Mesendoderm (in vitro differentiated cells): ENCODE measurements at regions not wholly inside any gene's neighbourhood (a gene's known extent, or its start where the extent isn't known, plus 50 kb on each side); places are given as distances from the start of the nearest gene placed in this dataset.
"Not testable (repeated sequence)": the region's sequence is repeated elsewhere in the genome, so short reads cannot be mapped to it uniquely, and the experiment has no call there.

Experiments
- DNase-seq: peaks from one replicate; pipeline ENCODE4 v3.0.0; 2013
- H2AK5ac ChIP-seq: 2 replicates; pipeline ENCODE4 v1.6.1; 2013; ENCODE audit warnings: low read length, inconsistent platforms
- H2BK120ac ChIP-seq: 2 replicates; pipeline ENCODE4 v1.6.1; 2013; ENCODE audit warnings: low read depth, mild to moderate bottlenecking, low read length, moderate library complexity, mixed read lengths
- H2BK15ac ChIP-seq: replicated peaks from 2 replicates; pipeline ENCODE4 v1.6.1; 2013; ENCODE audit warnings: low read depth, mild to moderate bottlenecking, moderate library complexity
- H2BK5ac ChIP-seq: 2 replicates; pipeline ENCODE4 v1.6.1; 2013; ENCODE audit warnings: low read length, inconsistent platforms
- H3K18ac ChIP-seq: 2 replicates; pipeline ENCODE4 v1.6.1; 2013; ENCODE audit warnings: mild to moderate bottlenecking, low read length, mixed read lengths
- H3K23ac ChIP-seq: one replicate; pipeline ENCODE4 v1.6.1; 2013; ENCODE audit warnings: low read length
- H3K27ac ChIP-seq: 2 replicates; pipeline ENCODE4 v1.5.1; 2013; ENCODE audit warnings: low read depth, mild to moderate bottlenecking, inconsistent platforms, low read length, moderate library complexity
- H3K27me3 ChIP-seq: 2 replicates; pipeline ENCODE4 v1.6.1; 2013; ENCODE audit warnings: low read length, control low read depth, mild to moderate bottlenecking, inconsistent platforms; ENCODE audit not compliant: insufficient read depth, poor library complexity
- H3K36me3 ChIP-seq: 2 replicates; pipeline ENCODE4 v1.6.1; 2013; ENCODE audit warnings: low read length, inconsistent platforms; ENCODE audit not compliant: control insufficient read depth, insufficient read depth
- H3K4ac ChIP-seq: one replicate; pipeline ENCODE4 v1.6.1; 2013; ENCODE audit warnings: low read depth, mild to moderate bottlenecking, low read length, moderate library complexity
- H3K4me1 ChIP-seq: 2 replicates; pipeline ENCODE4 v1.6.1; 2013; ENCODE audit warnings: low read depth, low read length, inconsistent platforms; ENCODE audit not compliant: control insufficient read depth
- H3K4me2 ChIP-seq: 2 replicates; pipeline ENCODE4 v1.6.1; 2013; ENCODE audit warnings: low read length
- H3K4me3 ChIP-seq: 2 replicates; pipeline ENCODE4 v1.5.1; 2013; ENCODE audit warnings: mild to moderate bottlenecking, low read length
- H3K56ac ChIP-seq: one replicate; pipeline ENCODE4 v1.6.1; 2013; ENCODE audit warnings: low read length
- H3K79me1 ChIP-seq: 2 replicates; pipeline ENCODE4 v1.6.1; 2013; ENCODE audit warnings: low read length, inconsistent platforms
- H3K79me2 ChIP-seq: 2 replicates; pipeline ENCODE4 v1.6.1; 2013; ENCODE audit warnings: mild to moderate bottlenecking, low read length; ENCODE audit not compliant: control insufficient read depth, insufficient read depth
- H3K9ac ChIP-seq: 2 replicates; pipeline ENCODE4 v1.6.1; 2013; ENCODE audit warnings: low read length, inconsistent platforms
- H4K5ac ChIP-seq: one replicate; pipeline ENCODE4 v1.6.1; 2013; ENCODE audit warnings: low read length
- H4K8ac ChIP-seq: one replicate; pipeline ENCODE4 v1.6.1; 2013; ENCODE audit warnings: low read depth, mild to moderate bottlenecking, control low read depth, low read length, moderate library complexity
- WGBS: extraction: QIAGEN DNeasy Blood & Tissue Kit; methylation state at CpG from one replicate; pipeline ENCODE4 v1.1.7; 2013; ENCODE audit warnings: low lambda C conversion rate, missing lambda C conversion rate; ENCODE audit not compliant: insufficient coverage; ENCODE audit errors: extremely low coverage; 5-methylcytosine and 5-hydroxymethylcytosine counted together

GRCh38 chr4:123603165-123603564 is 206.6 kb downstream of the SPRY1 start:
- Histone ChIP-seq H3K4me1 (peaks cover 2% of the 10 kb centered on the region), H2BK120ac (no peak overlapping the region), H3K23ac (no peak overlapping the region), H3K4me3 (no peak overlapping the region), H4K5ac (no peak overlapping the region), H2AK5ac (no peak overlapping the region), H3K79me2 (no peaks in the 10 kb centered on the region), H3K56ac (no peak overlapping the region), H3K27me3 (no peaks in the 10 kb centered on the region), H2BK5ac (no peak overlapping the region), H3K27ac (no peak overlapping the region), H3K4ac (no peak overlapping the region), H2BK15ac (no peak overlapping the region), H3K36me3 (no peaks in the 10 kb centered on the region), H3K18ac (no peak overlapping the region), H3K79me1 (no peaks in the 10 kb centered on the region), H4K8ac (no peak overlapping the region), H3K4me2 (no peak overlapping the region), H3K9ac (no peak overlapping the region)
- no peak for DNase-seq
- WGBS = no CpG with 5 or more reads among the region's 7 CpGs

GRCh38 chr4:123605797-123606196 is 209.2 kb downstream of the SPRY1 start:
- not testable (repeated sequence) for DNase-seq, H3K4me2 ChIP-seq, H2AK5ac ChIP-seq, H3K18ac ChIP-seq, H3K56ac ChIP-seq, H2BK120ac ChIP-seq, H3K23ac ChIP-seq, H4K5ac ChIP-seq, H3K27ac ChIP-seq, H3K79me1 ChIP-seq, H3K4me1 ChIP-seq, H3K4me3 ChIP-seq, H3K79me2 ChIP-seq, H3K36me3 ChIP-seq, H2BK15ac ChIP-seq, H3K27me3 ChIP-seq, H3K9ac ChIP-seq, H2BK5ac ChIP-seq, H3K4ac ChIP-seq, H4K8ac ChIP-seq
- no CpG with 5 or more reads among the region's 4 CpGs for WGBS

- Histone ChIP-seq H3K4me1 (no peaks in the 10 kb centered on the region), H2BK5ac (no peak overlapping the region), H3K56ac (no peak overlapping the region), H3K4me2 (no peak overlapping the region), H4K5ac (no peak overlapping the region), H3K27ac (no peak overlapping the region), H3K36me3 (no peaks in the 10 kb centered on the region), H3K79me2 (no peaks in the 10 kb centered on the region), H2BK15ac (no peak overlapping the region), H4K8ac (no peak overlapping the region), H3K79me1 (no peaks in the 10 kb centered on the region), H3K4ac (no peak overlapping the region), H3K9ac (no peak overlapping the region), H3K27me3 (no peaks in the 10 kb centered on the region), H2AK5ac (no peak overlapping the region), H3K4me3 (no peak overlapping the region), H2BK120ac (no peak overlapping the region), H3K23ac (no peak overlapping the region), H3K18ac (no peak overlapping the region)
- no CpG with 5 or more reads among the region's 2 CpGs for WGBS
- DNase-seq = no peak
Observed at GRCh38 chr4:123606336-123606735, 209.7 kb downstream of the SPRY1 start.

GRCh38 chr4:123606946-123607542 is 210.4 kb downstream of the SPRY1 start:
- H3K4me2 ChIP-seq = no peak overlapping the region
- H2AK5ac ChIP-seq = no peak overlapping the region
- no peaks in the 10 kb centered on the region for H3K79me2 ChIP-seq
- no peak overlapping the region for H2BK15ac ChIP-seq
- no peak overlapping the region for H4K8ac ChIP-seq
- H3K79me1 ChIP-seq = no peaks in the 10 kb centered on the region
- no peak overlapping the region for H3K4ac ChIP-seq
- no peak overlapping the region for H2BK5ac ChIP-seq
- H3K9ac ChIP-seq = no peak overlapping the region
- no peaks in the 10 kb centered on the region for H3K27me3 ChIP-seq
- no peaks in the 10 kb centered on the region for H3K4me1 ChIP-seq
- H4K5ac ChIP-seq = no peak overlapping the region
- no peak overlapping the region for H3K4me3 ChIP-seq
- H3K36me3 ChIP-seq = no peaks in the 10 kb centered on the region
- H3K27ac ChIP-seq = no peak overlapping the region
- no CpG with 5 or more reads among the region's 3 CpGs for WGBS
- H3K56ac ChIP-seq = no peak overlapping the region
- no peak overlapping the region for H2BK120ac ChIP-seq
- no peak for DNase-seq
- H3K23ac ChIP-seq = no peak overlapping the region
- H3K18ac ChIP-seq = no peak overlapping the region

GRCh38 chr4:123609829-123610228 is 213.2 kb downstream of the SPRY1 start:
- H2BK120ac ChIP-seq = no peak overlapping the region
- H4K5ac ChIP-seq = no peak overlapping the region
- no peak overlapping the region for H4K8ac ChIP-seq
- H3K36me3 ChIP-seq = no peaks in the 10 kb centered on the region
- H2BK5ac ChIP-seq = no peak overlapping the region
- no peak overlapping the region for H2AK5ac ChIP-seq
- no peaks in the 10 kb centered on the region for H3K79me2 ChIP-seq
- H3K9ac ChIP-seq = no peak overlapping the region
- WGBS = no CpG with 5 or more reads among the region's 1 CpG
- H3K27me3 ChIP-seq = no peaks in the 10 kb centered on the region
- no peak overlapping the region for H3K56ac ChIP-seq
- no peak overlapping the region for H3K18ac ChIP-seq
- DNase-seq = no peak
- H3K79me1 ChIP-seq = no peaks in the 10 kb centered on the region
- no peak overlapping the region for H2BK15ac ChIP-seq
- H3K4ac ChIP-seq = no peak overlapping the region
- no peak overlapping the region for H3K23ac ChIP-seq
- no peak overlapping the region for H3K27ac ChIP-seq
- no peaks in the 10 kb centered on the region for H3K4me1 ChIP-seq
- H3K4me2 ChIP-seq = no peak overlapping the region
- H3K4me3 ChIP-seq = no peak overlapping the region
